MCF 10A (cell line): ENCODE measurements at regions not wholly inside any gene's neighbourhood (a gene's known extent, or its start where the extent isn't known, plus 50 kb on each side); places are given as distances from the start of the nearest gene placed in this dataset.

Experiments
- BruUV-seq: library from RNA; stranded (reverse); fragments of 400-500 nt; replicated peaks from 2 replicates; lab custom pipeline; 2021; lab: Mats Ljungman, UMichigan
- CTCF ChIA-PET: fragments of 300-600 bp; sonication (Branson Sonifier 250); formaldehyde crosslinking; extraction: SDS; loops from one replicate; lab custom pipeline; 2021; ENCODE audit warnings: antibody characterized with exemption, inconsistent platforms; lab: Yijun Ruan, JAX
- POLR2A ChIA-PET: fragments of 300-600, 350-650 bp; sonication (Branson Sonifier 250); formaldehyde crosslinking; extraction: SDS; loops from one replicate; lab custom pipeline; 2020; ENCODE audit warnings: antibody characterized with exemption, inconsistent platforms; lab: Yijun Ruan, JAX
- DNase-seq: peaks from one replicate; pipeline ENCODE4 v3.0.0-alpha.2; 2018; ENCODE audit not compliant: unreplicated experiment
- H3K27ac Mint-ChIP-seq: one replicate; pipeline ENCODE4 v1.8.0; 2022; ENCODE audit warnings: mild to moderate bottlenecking, low read depth, mixed read lengths; ENCODE audit not compliant: unreplicated experiment
- H3K27me3 Mint-ChIP-seq: one replicate; pipeline ENCODE4 v1.8.0; 2022; ENCODE audit warnings: mixed read lengths; ENCODE audit not compliant: insufficient read depth, unreplicated experiment
- H3K36me3 Mint-ChIP-seq: one replicate; pipeline ENCODE4 v1.8.0; 2022; ENCODE audit warnings: mild to moderate bottlenecking, moderate library complexity, mixed read lengths; ENCODE audit not compliant: insufficient read depth, unreplicated experiment
- H3K4me1 Mint-ChIP-seq: one replicate; pipeline ENCODE4 v1.8.0; 2022; ENCODE audit warnings: mixed read lengths; ENCODE audit not compliant: insufficient read depth, unreplicated experiment
- H3K4me3 Mint-ChIP-seq: one replicate; pipeline ENCODE4 v1.8.0; 2022; ENCODE audit warnings: mild to moderate bottlenecking, moderate library complexity, mixed read lengths; ENCODE audit not compliant: unreplicated experiment
- H3K9me3 Mint-ChIP-seq: one replicate; pipeline ENCODE4 v1.8.0; 2022; ENCODE audit warnings: mixed read lengths; ENCODE audit not compliant: unreplicated experiment
- intact Hi-C: fragments of 100-400 bp; cut with micrococcal nuclease; formaldehyde crosslinking; loops from 2 replicates; pipeline ENCODE4 v1.14.1; 2022
- TF ChIP-seq, protein P1 (sequence below): fragments of 200-600 bp; IDR thresholded peaks from one replicate; pipeline ENCODE4 v1.8.0; 2022; ENCODE audit warnings: antibody characterized with exemption, mild to moderate bottlenecking; ENCODE audit not compliant: unreplicated experiment

DNA sequence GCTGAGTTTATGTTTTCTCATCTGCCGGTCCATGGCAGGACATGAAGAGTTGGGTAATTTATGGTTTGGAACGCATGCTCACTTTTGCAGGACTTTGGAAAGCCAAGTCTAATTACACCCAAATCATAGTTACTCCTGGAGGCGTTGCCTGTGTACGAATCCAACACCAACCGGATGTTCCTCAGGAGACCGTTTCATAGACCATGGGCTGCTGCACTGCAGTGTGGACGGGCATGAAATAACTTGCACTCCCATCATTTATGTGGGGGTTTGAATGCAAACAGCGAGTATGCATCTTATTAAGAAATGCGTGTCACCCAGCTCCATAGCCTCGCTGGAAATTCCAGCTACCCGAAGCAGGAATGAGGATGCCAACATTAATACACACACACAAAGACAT lies 96.1 kb upstream of the IRX2 start:
- intact Hi-C loops = loop anchor here (2.0 to 5.0 kb wide), 2 partner anchors 95 to 750 kb away; partner anchors contain the start of gene IRX1
- no peaks in the 10 kb centered on the region for H3K27me3 Mint-ChIP-seq

DNA sequence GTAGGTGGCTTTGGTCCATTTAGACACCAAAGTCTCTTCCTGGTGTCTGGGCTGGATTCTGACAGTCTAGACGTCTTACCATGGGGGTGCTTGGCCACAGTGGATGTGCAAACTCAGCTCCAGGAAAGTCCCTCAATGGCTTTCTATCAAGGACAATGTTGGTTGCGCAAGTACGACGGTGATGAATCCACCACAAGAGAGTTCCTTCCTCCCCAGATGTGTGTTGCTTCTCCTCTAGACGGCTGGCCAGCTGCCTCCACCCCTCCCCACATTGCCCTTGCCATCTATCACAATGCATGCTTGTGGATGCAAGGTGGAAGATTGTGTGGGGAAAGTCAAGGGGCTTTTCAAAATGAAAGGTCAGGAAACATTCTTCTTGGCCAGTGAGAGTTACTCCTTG lies 89.7 kb upstream of the IRX2 start:
- Mint-ChIP-seq H3K4me3 (no peak overlapping the region), H3K27ac (no peak overlapping the region), H3K36me3 (no peaks in the 10 kb centered on the region), H3K27me3 (no peaks in the 10 kb centered on the region), H3K4me1 (no peaks in the 10 kb centered on the region), H3K9me3 (no peaks in the 10 kb centered on the region)
- TF ChIP-seq, protein P1, sequence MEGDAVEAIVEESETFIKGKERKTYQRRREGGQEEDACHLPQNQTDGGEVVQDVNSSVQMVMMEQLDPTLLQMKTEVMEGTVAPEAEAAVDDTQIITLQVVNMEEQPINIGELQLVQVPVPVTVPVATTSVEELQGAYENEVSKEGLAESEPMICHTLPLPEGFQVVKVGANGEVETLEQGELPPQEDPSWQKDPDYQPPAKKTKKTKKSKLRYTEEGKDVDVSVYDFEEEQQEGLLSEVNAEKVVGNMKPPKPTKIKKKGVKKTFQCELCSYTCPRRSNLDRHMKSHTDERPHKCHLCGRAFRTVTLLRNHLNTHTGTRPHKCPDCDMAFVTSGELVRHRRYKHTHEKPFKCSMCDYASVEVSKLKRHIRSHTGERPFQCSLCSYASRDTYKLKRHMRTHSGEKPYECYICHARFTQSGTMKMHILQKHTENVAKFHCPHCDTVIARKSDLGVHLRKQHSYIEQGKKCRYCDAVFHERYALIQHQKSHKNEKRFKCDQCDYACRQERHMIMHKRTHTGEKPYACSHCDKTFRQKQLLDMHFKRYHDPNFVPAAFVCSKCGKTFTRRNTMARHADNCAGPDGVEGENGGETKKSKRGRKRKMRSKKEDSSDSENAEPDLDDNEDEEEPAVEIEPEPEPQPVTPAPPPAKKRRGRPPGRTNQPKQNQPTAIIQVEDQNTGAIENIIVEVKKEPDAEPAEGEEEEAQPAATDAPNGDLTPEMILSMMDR = no peak
- ChIA-PET CTCF (interaction anchor here (0.7 to 1.0 kb wide), 2 partner anchors 40 to 123 kb away, joined by 3 read pairs; no protein-coding TSS in a partner anchor), POLR2A (no interaction called here)
- no TSS peak for BruUV-seq
- intact Hi-C loops = no loop called here
- DNase-seq = peak; percentile 46

More for the DNA sequence above, 96.1 kb upstream of the IRX2 start:
- ChIA-PET POLR2A (interaction anchor here (1.3 to 2.6 kb wide), 3 partner anchors 90 to 98 kb away, joined by 3 to 16 read pairs (median 4); partner anchors contain the start of gene IRX2), CTCF (interaction anchor here (0.5 to 1.6 kb wide), 5 partner anchors 12 to 1015 kb away, joined by 3 to 5 read pairs (median 4); no protein-coding TSS in a partner anchor)
- Mint-ChIP-seq H3K36me3 (no peaks in the 10 kb centered on the region), H3K4me1 (peaks cover 5% of the 10 kb centered on the region), H3K9me3 (no peaks in the 10 kb centered on the region), H3K27ac (no peak overlapping the region), H3K4me3 (no peak overlapping the region)
- TF ChIP-seq, protein P1 = no peak
- DNase-seq = peak; percentile 29
- no TSS peak for BruUV-seq

DNA sequence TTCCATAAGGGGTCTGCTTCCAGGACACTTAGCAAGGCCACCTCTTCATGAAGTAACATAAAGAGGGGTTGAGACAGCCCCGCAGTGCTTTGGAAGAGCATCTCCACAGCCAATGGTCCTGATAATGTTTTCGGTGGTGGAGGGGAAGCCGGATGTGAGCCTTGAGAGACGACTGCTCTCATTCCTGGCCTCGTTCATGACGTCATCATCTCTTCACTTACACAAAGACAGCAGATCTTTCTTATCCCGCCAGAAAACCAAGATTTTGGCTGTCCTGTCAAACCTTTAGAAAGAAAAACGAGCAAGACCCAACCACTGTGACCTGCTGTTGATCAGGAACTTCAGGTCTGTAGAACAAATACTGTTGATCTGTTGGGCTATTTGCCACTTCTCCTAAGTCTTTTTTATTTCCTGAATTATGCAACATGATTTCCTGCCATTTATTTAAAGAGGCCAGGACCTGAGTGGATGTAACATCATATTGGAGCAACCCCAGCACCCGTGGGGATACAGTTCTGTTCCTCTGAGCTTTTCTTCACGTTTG lies 89.0 kb upstream of the IRX2 start:
- intact Hi-C loops = no loop called here
- Mint-ChIP-seq H3K9me3 (no peaks in the 10 kb centered on the region), H3K36me3 (no peaks in the 10 kb centered on the region), H3K4me1 (no peaks in the 10 kb centered on the region), H3K27me3 (no peaks in the 10 kb centered on the region), H3K4me3 (no peak overlapping the region), H3K27ac (no peak overlapping the region)
- ChIA-PET POLR2A (no interaction called here), CTCF (no interaction called here)
- TF ChIP-seq, protein P1 = no peak
- no TSS peak for BruUV-seq
- no peak for DNase-seq

DNA sequence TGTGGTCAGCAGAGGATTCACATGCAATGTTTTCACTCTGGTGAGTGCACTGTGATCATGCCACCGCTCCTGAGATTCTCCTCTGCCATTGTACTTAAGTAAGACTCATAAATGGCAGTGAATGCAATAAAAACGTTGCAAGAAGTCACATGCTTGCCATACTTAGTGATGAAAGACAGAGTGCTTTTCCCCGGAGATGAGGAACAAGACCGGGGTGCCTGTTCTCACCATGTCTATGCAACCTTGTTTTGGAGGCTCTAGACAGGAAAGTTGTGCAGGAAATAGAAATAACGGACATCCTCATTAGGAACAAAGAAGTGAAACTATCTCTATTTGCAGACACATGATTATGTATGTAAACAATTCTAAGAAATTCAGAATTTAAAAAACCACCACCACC lies 84.7 kb upstream of the IRX2 start:
- POLR2A ChIA-PET = interaction anchor here (0.6 kb wide), 2 partner anchors 47 to 641 kb away, joined by 3 to 4 read pairs; no protein-coding TSS in a partner anchor
- H3K27me3 Mint-ChIP-seq = no peaks in the 10 kb centered on the region
- no peak overlapping the region for H3K4me3 Mint-ChIP-seq
- TF ChIP-seq, protein P1 = no peak
- no peaks in the 10 kb centered on the region for H3K36me3 Mint-ChIP-seq
- no peaks in the 10 kb centered on the region for H3K9me3 Mint-ChIP-seq
- no peaks in the 10 kb centered on the region for H3K4me1 Mint-ChIP-seq
- CTCF ChIA-PET = no interaction called here
- intact Hi-C loops = no loop called here
- no peak for DNase-seq
- no TSS peak for BruUV-seq
- no peak overlapping the region for H3K27ac Mint-ChIP-seq
